Activated naive CD4-positive, alpha-beta T cell treated with anti-CD3 and anti-CD28 coated beads, Interleukin-2, amount 50 U/mL, for 72 hours (primary cell): ENCODE measurements at regions not wholly inside any gene's neighbourhood (a gene's known extent, or its start where the extent isn't known, plus 50 kb on each side); places are given as distances from the start of the nearest gene placed in this dataset.
"Not testable (repeated sequence)": the region's sequence is repeated elsewhere in the genome, so short reads cannot be mapped to it uniquely, and the experiment has no call there.

Source experiments
- ATAC-seq, 2 donors: fragments of 150-1000 bp; cut with Tn5 transposase; 2 replicates each; pipeline ENCODE4 v1.10.0; 2021; ENCODE audit warnings: mild to moderate bottlenecking in 2 of 2, moderate library complexity in 2 of 2
- DNase-seq, 2 donors: peaks; one replicate each; pipeline ENCODE4 v3.0.0; 2021 to 2022; ENCODE audit warnings: low spot score in 2 of 2
- H3K27ac Mint-ChIP-seq, 2 donors: one replicate each; pipeline ENCODE4 v1.8.0; 2022; ENCODE audit warnings: mild to moderate bottlenecking in 2 of 2, mixed read lengths in 2 of 2
- H3K36me3 Mint-ChIP-seq, 2 donors: one replicate each; pipeline ENCODE4 v1.8.0; 2022; ENCODE audit warnings: mixed read lengths in 2 of 2
- H3K9me3 Mint-ChIP-seq, 2 donors: one replicate each; pipeline ENCODE4 v1.8.0; 2022; ENCODE audit warnings: mixed read lengths in 2 of 2

DNA sequence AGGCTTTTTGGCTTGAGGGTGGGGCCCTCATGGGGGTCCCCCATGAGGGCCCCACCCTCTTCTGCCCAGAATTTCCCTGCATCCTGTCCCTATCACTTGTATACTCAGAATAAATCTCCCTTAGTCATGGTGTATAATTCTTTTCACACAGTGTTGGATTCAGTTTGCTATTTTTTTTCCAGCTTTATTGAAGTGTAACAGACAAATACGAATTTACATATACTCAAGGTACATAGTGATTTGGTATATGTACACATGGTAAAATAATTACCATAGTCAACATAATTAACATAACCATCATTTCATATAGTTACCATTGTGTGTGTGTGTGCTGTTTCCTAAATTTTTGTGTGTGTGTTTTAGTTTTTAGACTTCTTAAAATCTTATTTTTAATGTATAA is 289.4 kb downstream of the CNTNAP3B start:
- H3K27ac Mint-ChIP-seq, H3K36me3 Mint-ChIP-seq, DNase-seq, H3K9me3 Mint-ChIP-seq, ATAC-seq: not testable (repeated sequence)

- not testable (repeated sequence) for DNase-seq, H3K36me3 Mint-ChIP-seq, H3K27ac Mint-ChIP-seq, H3K9me3 Mint-ChIP-seq, ATAC-seq
Observed at GRCh38 chr9:41838953-41839352, 290.3 kb downstream of the CNTNAP3B start.

DNA sequence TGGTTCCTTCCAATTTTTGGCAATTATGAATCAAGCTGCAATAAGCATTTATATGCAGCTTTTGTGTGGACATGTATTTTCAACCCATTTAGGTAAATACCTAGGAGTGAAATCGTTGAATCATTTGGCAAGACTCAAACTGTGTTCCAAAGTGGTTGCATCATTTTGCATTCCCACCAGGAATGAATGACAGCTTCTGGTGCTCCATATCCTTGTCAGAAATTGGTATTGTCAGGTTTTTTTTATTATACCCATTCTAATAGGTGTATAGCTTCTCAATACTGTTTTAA is 290.7 kb downstream of the CNTNAP3B start:
- not testable (repeated sequence) for H3K9me3 Mint-ChIP-seq, ATAC-seq, H3K27ac Mint-ChIP-seq, H3K36me3 Mint-ChIP-seq, DNase-seq

DNA sequence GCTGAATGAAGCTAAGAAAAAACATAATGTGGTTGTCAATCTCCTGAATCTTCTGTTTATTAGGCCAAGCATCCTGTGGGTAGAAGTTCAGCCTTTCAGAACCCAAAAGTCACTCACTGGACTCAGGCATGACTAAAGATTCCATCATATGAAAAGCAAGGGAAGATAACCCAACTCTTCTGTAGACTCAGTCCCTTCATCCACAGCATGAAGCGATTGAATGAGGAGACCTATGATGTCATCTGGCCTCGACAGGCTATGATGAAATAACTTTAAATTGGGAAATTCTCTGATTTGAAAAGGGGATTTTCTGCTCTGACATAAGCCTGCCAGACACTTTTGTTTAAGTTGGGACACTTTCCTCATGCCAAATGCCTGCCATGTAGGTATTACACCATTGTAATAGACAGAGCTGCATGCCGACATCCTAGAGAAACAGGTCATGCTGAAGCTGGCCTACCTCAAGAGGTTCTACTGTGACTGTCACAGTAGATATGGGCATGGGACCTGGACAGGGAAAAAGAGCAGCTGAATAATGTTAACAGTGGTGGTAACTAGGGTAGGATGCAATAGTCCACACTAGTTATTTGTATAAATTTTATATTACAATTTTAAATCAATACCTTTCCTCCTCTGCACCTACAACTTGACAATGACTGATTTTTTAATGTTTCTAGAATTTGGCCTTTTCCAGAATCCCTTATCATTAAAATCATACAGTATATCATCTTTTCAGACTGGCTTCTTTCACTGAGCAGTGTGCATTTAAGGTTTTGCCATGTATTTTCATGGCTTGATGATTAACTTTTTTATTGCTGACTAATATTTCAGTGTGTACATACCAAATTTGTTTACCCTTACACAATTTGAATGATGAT is 291.3 kb downstream of the CNTNAP3B start:
- not testable (repeated sequence) for H3K27ac Mint-ChIP-seq, H3K36me3 Mint-ChIP-seq, H3K9me3 Mint-ChIP-seq, DNase-seq, ATAC-seq

DNA sequence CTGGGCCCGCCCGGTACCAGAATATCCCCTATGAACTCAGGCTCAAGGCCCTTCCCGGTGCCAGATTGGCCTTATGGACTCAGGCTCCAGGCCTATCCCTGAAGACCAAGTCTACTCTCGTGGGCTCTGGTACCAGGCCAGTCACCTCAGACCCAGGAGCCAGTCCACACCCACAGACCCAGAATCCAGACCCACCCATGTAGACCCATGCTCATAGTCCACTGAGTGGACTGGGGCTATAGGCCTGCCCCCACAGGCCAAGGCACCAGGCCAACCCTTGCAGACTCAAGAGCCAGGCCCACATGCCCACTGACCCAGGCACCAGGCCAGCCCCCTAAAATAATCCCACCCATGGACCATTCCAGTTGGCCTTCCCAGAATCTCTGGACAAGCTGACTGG is 296.1 kb downstream of the CNTNAP3B start:
- not testable (repeated sequence) for DNase-seq, ATAC-seq, H3K27ac Mint-ChIP-seq, H3K9me3 Mint-ChIP-seq, H3K36me3 Mint-ChIP-seq

DNA sequence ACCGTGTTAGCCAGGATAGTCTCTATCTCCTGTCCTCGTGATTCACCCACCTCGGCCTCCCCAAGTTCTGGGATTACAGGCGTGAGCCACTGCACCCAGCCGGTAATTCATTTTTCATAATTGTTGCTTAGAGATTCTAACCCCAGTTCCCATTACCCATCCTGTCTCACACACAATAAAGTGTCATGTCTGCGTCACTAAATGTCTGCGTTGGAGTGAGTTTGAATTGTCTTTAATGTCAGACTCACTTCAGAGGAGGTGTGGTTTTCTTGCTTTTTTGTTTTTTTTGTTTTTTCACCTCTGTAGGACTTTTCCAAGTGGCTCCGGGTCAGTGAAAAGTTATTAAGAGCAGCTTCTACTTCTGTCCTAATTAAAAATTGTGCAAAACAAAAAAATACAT is 304.5 kb downstream of the CNTNAP3B start:
- ATAC-seq, DNase-seq, H3K27ac Mint-ChIP-seq, H3K36me3 Mint-ChIP-seq, H3K9me3 Mint-ChIP-seq: not testable (repeated sequence)

DNA sequence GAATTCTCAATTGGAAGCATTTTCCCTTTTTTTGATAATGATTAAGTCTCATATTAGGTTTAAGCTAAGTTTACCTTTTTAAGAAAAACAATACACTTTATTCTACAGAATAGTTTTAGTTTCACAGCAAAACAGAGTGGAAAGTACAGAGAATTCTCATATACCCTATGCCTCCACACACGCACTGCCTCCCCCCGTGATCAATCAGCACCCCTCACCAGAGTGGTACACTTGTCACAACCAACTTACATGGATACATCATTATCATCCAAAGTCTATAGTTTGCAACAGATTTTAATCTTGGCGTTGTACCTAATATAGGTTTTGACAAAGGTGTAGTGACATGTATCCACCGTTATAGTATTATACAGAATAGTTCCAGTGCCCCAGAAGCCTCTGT is 326.5 kb downstream of the CNTNAP3B start:
- H3K9me3 Mint-ChIP-seq, H3K27ac Mint-ChIP-seq, H3K36me3 Mint-ChIP-seq, DNase-seq, ATAC-seq: not testable (repeated sequence)

DNA sequence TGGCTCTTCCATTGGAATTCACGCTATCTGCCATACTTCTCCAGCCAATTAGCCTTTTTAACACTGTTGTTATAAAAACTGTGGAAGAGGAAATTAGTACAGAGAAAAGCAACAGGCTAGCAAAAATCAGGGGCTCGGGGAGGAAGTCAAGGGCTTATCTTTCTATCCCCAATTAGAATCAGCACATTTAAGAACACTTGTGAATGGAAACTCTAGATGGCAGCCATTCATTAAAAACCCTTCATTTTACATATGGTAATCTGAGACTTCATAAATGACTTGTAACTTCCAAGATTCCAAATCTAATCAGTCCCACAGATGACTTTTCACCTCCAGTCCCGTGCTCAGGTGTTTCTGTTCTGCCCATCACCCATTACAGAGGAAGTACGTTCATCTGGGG is 330.5 kb downstream of the CNTNAP3B start:
- DNase-seq, H3K27ac Mint-ChIP-seq, ATAC-seq, H3K36me3 Mint-ChIP-seq, H3K9me3 Mint-ChIP-seq: not testable (repeated sequence)

DNA sequence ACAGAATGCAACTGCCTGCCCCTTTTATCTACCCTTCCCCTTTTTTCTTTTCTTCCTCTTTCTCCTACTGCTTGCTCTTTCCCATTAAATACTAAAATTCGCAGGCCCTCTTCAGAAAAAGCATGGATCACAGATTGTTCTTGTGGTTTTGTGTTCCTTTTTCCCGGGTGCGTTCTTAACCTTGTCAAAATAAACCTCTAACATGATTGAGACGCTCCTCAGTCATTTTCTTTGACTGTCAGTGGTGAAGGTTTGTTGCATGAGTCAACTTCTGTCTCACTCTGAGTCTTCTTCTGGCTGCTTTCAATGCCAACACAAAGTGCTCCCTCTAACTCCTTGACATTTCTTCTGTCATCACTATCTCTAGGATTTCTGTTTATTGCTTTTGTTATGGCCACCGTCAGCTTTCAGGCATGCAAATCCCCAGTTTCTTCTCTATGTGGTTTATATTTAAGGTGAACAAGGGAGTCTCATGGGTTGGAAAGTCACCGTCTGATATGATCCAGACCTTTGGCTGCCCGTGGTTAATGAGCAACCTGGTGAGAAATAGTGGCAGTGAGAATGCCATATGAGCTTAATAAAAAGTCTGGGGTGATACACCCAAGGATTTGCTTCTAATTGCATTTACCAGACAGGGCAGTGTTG is 338.4 kb downstream of the CNTNAP3B start:
- not testable (repeated sequence) for DNase-seq, H3K36me3 Mint-ChIP-seq, H3K9me3 Mint-ChIP-seq, H3K27ac Mint-ChIP-seq, ATAC-seq

- not testable (repeated sequence) for ATAC-seq, DNase-seq, H3K27ac Mint-ChIP-seq, H3K36me3 Mint-ChIP-seq, H3K9me3 Mint-ChIP-seq
Observed at GRCh38 chr9:41790007-41790406, 339.2 kb downstream of the CNTNAP3B start.

DNA sequence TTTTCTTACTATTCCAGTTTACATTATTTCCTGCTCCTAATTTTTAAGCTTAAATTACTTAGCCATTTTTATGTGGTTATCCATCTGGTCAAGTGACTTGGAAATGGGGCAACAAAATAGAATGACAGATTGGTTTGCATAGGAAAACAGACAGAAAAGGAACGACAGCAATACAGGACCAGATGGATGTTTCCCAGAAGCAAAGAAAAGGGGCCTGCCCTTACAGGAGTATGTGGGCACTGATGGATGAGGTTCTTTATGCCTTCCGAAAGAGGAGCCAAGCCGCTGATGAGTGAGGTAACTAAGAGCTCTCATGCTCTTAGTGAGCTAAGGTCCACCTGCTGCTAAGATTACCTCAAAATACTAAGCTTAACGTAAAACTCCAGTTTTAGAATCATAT is 339.8 kb downstream of the CNTNAP3B start:
- not testable (repeated sequence) for H3K27ac Mint-ChIP-seq, H3K9me3 Mint-ChIP-seq, ATAC-seq, H3K36me3 Mint-ChIP-seq, DNase-seq

GRCh38 chr9:41787951-41788350 is 341.3 kb downstream of the CNTNAP3B start:
- DNase-seq, H3K9me3 Mint-ChIP-seq, H3K27ac Mint-ChIP-seq, H3K36me3 Mint-ChIP-seq, ATAC-seq: not testable (repeated sequence)

DNA sequence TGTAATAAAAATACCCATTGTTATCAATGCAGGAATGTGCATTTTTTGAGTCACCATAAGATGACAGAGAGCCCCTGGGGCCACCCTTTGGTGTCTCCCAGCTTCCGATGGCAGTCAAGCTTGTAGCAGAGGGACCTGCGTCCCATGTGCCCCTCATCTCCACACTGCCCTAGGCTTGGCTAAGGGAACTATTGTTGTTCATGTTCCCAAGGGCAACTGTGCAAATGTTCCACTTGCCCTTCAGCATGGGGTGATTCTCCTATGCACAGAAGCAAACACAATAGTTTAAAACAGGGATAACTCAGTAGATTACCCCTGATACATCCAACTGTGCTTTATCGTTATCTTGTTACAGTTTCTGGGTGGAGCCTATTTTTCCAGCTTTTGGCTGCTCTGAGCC is 342.0 kb downstream of the CNTNAP3B start:
- not testable (repeated sequence) for ATAC-seq, H3K9me3 Mint-ChIP-seq, DNase-seq, H3K36me3 Mint-ChIP-seq, H3K27ac Mint-ChIP-seq

- H3K27ac Mint-ChIP-seq, H3K36me3 Mint-ChIP-seq, H3K9me3 Mint-ChIP-seq, DNase-seq, ATAC-seq: not testable (repeated sequence)
Observed at GRCh38 chr9:41784006-41784405, 345.2 kb downstream of the CNTNAP3B start.

DNA sequence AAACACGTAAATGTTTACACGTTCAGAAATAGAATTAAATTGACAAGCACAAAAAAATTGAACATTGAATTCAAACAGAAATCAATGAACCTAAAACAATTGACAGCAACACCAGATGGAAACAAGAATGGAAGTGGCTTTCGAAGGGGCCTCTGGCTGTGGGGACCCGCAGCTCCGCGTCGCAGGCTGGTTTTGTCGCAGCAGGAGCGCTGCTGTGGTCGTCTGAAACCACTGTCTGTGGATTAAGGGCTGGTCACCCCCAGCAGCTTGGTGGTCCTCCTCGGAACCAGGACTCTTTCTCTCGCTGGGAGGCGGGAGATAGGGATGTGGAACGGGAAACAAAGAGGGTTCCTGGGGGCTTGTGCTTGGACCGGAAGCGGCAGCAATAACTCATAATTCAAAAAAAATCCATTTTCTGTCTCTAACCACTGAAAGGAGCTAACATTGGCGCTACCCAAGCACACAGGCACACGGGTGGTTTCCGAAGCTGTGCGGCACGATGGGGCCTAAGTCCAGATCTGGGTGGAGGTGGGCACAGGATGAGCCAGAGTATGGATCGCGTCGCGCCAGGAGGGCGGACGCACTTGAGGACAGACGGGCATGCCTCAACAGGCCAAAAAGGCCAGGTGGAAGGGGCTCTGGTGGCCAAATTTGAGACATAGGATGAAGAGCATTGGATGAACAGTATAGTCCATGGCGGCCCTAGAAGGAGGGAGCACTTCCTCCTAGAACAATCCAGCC is 346.0 kb downstream of the CNTNAP3B start:
- H3K9me3 Mint-ChIP-seq, ATAC-seq, H3K36me3 Mint-ChIP-seq, DNase-seq, H3K27ac Mint-ChIP-seq: not testable (repeated sequence)

DNA sequence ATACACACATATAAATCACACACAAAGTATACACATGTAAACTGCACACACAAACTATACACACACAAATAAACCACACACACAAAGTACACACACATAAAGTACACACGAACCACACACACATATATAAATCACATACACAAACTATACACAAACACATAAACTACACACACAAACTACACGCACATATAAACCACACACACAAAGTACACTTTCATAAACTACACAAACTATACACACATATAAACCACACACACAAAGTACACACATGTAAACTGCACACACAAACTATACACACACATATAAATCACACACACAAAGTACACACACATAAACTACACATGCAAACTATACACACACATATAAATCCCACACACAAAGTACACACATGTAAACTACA is 347.3 kb downstream of the CNTNAP3B start:
- not testable (repeated sequence) for DNase-seq

GRCh38 chr9:41779897-41780406 is 349.3 kb downstream of the CNTNAP3B start:
- not testable (repeated sequence) for H3K36me3 Mint-ChIP-seq, H3K27ac Mint-ChIP-seq, ATAC-seq, DNase-seq, H3K9me3 Mint-ChIP-seq

More for the DNA sequence above, 347.3 kb downstream of the CNTNAP3B start:
- H3K36me3 Mint-ChIP-seq, ATAC-seq, H3K27ac Mint-ChIP-seq, H3K9me3 Mint-ChIP-seq: not testable (repeated sequence)
